ENCODE measurements at regions not wholly inside any gene's neighbourhood (a gene's known extent, or its start where the extent isn't known, plus 50 kb on each side); places are given as distances from the start of the nearest gene placed in this dataset.
A peak's percentile ranks its signal among the peaks of the same experiment; 100 is the strongest.

DNA sequence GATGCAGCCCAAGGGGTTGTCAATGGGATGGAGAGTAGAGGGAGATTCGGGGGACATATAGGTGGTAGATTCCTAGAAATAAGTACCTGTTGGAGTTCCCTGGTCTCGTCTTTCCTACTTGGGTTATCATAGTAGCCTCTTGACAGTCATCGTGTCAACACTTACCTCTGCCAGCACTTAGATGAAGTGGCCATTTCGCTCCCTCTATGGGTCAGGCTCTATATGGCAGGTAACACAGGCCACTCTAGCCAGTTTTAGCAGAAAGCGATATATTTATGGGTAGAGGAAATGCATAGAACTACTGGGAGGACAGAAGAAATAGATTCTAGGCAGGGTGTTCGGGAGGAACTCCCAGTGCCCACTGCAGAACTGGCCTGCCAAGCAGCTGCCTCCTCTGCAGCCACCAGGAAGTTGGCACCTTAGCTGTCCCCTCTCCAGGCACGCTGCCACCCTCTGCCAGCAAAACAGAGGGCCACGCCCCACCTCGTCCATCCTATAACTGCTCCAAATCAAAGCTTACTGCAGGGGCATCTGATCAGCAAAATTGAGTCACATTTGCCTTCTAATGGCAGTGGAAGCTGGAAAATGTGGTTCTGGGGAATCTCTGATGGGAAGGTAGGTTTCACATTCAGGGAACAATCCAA is 181.3 kb downstream of the INSIG2 start:
- Histone ChIP-seq H3K9me3 (replicated peaks; ENCODE audit: control insufficient read depth, insufficient read depth, low read depth, low read length) (no peaks in the 10 kb centered on the region), H3K4me3 (no peak overlapping the region), H2AFZ (ENCODE audit: low read depth, low read length) (no peak overlapping the region), H3K4me2 (ENCODE audit: insufficient read depth, low read length) (no peak overlapping the region), H4K20me1 (replicated peaks; ENCODE audit: control insufficient read depth, insufficient read depth, low read length) (no peaks in the 10 kb centered on the region), H3K9me1 (ENCODE audit: control insufficient read depth, insufficient read depth, low read length) (no peaks in the 10 kb centered on the region), H3K79me2 (ENCODE audit: control insufficient read depth, insufficient read depth, low read length) (no peaks in the 10 kb centered on the region), H3K9ac (ENCODE audit: insufficient read depth in 1 of 2, low read depth in 2 of 2, low read length in 2 of 2) (no peak overlapping the region), H3K27ac (ENCODE audit: extremely low read depth, low read depth, low read length) (no peak overlapping the region), H3K36me3 (ENCODE audit: control insufficient read depth, insufficient read depth, low read length) (no peaks in the 10 kb centered on the region), H3K27me3 (ENCODE audit: control insufficient read depth in 2 of 2, insufficient read depth in 2 of 2, low read length in 2 of 2) (peaks cover 0 to 23% of the 10 kb centered on the region in 2 experiments; a peak in 2 of 5 replicates), H3K4me1 (replicated peaks in 1 of 2; ENCODE audit: control insufficient read depth in 2 of 2, insufficient read depth in 2 of 2, low read length in 2 of 2) (no peaks in the 10 kb centered on the region)
- TF ChIP-seq ZNF134 (CRISPR knock-in tag; conservative IDR thresholded peaks at IDR 0.05), result no peak
- TF ChIP-seq, protein P1, sequence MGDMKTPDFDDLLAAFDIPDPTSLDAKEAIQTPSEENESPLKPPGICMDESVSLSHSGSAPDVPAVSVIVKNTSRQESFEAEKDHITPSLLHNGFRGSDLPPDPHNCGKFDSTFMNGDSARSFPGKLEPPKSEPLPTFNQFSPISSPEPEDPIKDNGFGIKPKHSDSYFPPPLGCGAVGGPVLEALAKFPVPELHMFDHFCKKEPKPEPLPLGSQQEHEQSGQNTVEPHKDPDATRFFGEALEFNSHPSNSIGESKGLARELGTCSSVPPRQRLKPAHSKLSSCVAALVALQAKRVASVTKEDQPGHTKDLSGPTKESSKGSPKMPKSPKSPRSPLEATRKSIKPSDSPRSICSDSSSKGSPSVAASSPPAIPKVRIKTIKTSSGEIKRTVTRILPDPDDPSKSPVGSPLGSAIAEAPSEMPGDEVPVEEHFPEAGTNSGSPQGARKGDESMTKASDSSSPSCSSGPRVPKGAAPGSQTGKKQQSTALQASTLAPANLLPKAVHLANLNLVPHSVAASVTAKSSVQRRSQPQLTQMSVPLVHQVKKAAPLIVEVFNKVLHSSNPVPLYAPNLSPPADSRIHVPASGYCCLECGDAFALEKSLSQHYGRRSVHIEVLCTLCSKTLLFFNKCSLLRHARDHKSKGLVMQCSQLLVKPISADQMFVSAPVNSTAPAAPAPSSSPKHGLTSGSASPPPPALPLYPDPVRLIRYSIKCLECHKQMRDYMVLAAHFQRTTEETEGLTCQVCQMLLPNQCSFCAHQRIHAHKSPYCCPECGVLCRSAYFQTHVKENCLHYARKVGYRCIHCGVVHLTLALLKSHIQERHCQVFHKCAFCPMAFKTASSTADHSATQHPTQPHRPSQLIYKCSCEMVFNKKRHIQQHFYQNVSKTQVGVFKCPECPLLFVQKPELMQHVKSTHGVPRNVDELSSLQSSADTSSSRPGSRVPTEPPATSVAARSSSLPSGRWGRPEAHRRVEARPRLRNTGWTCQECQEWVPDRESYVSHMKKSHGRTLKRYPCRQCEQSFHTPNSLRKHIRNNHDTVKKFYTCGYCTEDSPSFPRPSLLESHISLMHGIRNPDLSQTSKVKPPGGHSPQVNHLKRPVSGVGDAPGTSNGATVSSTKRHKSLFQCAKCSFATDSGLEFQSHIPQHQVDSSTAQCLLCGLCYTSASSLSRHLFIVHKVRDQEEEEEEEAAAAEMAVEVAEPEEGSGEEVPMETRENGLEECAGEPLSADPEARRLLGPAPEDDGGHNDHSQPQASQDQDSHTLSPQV (IDR thresholded peaks at IDR 0.05), result no peak
- TF ChIP-seq, protein P2, sequence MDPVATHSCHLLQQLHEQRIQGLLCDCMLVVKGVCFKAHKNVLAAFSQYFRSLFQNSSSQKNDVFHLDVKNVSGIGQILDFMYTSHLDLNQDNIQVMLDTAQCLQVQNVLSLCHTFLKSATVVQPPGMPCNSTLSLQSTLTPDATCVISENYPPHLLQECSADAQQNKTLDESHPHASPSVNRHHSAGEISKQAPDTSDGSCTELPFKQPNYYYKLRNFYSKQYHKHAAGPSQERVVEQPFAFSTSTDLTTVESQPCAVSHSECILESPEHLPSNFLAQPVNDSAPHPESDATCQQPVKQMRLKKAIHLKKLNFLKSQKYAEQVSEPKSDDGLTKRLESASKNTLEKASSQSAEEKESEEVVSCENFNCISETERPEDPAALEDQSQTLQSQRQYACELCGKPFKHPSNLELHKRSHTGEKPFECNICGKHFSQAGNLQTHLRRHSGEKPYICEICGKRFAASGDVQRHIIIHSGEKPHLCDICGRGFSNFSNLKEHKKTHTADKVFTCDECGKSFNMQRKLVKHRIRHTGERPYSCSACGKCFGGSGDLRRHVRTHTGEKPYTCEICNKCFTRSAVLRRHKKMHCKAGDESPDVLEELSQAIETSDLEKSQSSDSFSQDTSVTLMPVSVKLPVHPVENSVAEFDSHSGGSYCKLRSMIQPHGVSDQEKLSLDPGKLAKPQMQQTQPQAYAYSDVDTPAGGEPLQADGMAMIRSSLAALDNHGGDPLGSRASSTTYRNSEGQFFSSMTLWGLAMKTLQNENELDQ (CRISPR knock-in tag; IDR thresholded peaks at IDR 0.05; ENCODE audit: borderline replicate concordance), result no peak
- TF ChIP-seq, protein P3, sequence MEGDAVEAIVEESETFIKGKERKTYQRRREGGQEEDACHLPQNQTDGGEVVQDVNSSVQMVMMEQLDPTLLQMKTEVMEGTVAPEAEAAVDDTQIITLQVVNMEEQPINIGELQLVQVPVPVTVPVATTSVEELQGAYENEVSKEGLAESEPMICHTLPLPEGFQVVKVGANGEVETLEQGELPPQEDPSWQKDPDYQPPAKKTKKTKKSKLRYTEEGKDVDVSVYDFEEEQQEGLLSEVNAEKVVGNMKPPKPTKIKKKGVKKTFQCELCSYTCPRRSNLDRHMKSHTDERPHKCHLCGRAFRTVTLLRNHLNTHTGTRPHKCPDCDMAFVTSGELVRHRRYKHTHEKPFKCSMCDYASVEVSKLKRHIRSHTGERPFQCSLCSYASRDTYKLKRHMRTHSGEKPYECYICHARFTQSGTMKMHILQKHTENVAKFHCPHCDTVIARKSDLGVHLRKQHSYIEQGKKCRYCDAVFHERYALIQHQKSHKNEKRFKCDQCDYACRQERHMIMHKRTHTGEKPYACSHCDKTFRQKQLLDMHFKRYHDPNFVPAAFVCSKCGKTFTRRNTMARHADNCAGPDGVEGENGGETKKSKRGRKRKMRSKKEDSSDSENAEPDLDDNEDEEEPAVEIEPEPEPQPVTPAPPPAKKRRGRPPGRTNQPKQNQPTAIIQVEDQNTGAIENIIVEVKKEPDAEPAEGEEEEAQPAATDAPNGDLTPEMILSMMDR (IDR thresholded peaks at IDR 0.05 in 2 of 3, conservative IDR thresholded peaks at IDR 0.05 in 1 of 3; ENCODE audit: insufficient read depth in 2 of 3, low read depth in 1 of 3, low read length in 3 of 3), result peak; percentile 34 to 46 (median 45); a peak in 4 of 6 replicates
- peak in 1 of 2 experiments; percentile 14; a peak in 1 of 4 replicates for TF ChIP-seq RAD21 (CRISPR knock-in tag; conservative IDR thresholded peaks at IDR 0.05 in 1 of 2, IDR thresholded peaks at IDR 0.05 in 1 of 2)
- 0% methylated on average over 9 of the region's 9 CpGs for WGBS (ENCODE audit: insufficient coverage, low coverage, missing lambda C conversion rate)
- intact Hi-C loops (cut with micrococcal nuclease) (no loop called here), in situ Hi-C loops (cut with MboI) (no loop called here)
- DNase-seq (ENCODE audit: extremely low read depth in 1 of 4, low spot score in 3 of 4) (peak; percentile 7 to 14 (median 10)), ATAC-seq (peak; percentile 84), FAIRE-seq (peak; percentile 37)
- BruUV-seq (replicated peaks), result no TSS peak
- CTCF ChIA-PET (ENCODE audit: low intra/inter-chr PET ratio), result no interaction called here
- POLR2A ChIA-PET, result no interaction called here

All from K562 (cell line).